ENCODE measurements at regions not wholly inside any gene's neighbourhood (a gene's known extent, or its start where the extent isn't known, plus 50 kb on each side); places are given as distances from the start of the nearest gene placed in this dataset.

- Histone ChIP-seq H3F3A (replicated peaks; ENCODE audit: insufficient read depth) (no peaks in the 10 kb centered on the region), H3K9ac (no peak overlapping the region), H3K27me3 (ENCODE audit: insufficient read depth) (no peaks in the 10 kb centered on the region), H4K20me1 (ENCODE audit: insufficient read depth) (no peaks in the 10 kb centered on the region), H2AFZ (ENCODE audit: low read depth) (no peak overlapping the region), H3K4me3 (ENCODE audit: low read depth in 2 of 2, low read length in 1 of 2) (no peak overlapping the region), H3K27ac (ENCODE audit: low read depth in 2 of 2, low read length in 1 of 2) (no peak overlapping the region), H3K4me2 (no peak overlapping the region), H3K4me1 (ENCODE audit: control insufficient read depth in 1 of 2, insufficient read depth in 2 of 2, low read depth in 1 of 2, low read length in 1 of 2) (no peaks in the 10 kb centered on the region), H3K36me3 (replicated peaks in 1 of 2; ENCODE audit: control insufficient read depth in 1 of 2, insufficient read depth in 2 of 2, low read length in 1 of 2) (no peaks in the 10 kb centered on the region), H3K9me3 (no peaks in the 10 kb centered on the region), H3K9me2 (no peaks in the 10 kb centered on the region), H3K79me2 (ENCODE audit: insufficient read depth) (no peaks in the 10 kb centered on the region)
- DNase-seq, result no peak
- TF ChIP-seq, protein P1, sequence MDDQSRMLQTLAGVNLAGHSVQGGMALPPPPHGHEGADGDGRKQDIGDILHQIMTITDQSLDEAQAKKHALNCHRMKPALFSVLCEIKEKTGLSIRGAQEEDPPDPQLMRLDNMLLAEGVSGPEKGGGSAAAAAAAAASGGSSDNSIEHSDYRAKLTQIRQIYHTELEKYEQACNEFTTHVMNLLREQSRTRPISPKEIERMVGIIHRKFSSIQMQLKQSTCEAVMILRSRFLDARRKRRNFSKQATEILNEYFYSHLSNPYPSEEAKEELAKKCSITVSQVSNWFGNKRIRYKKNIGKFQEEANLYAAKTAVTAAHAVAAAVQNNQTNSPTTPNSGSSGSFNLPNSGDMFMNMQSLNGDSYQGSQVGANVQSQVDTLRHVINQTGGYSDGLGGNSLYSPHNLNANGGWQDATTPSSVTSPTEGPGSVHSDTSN (IDR thresholded peaks at IDR 0.05), result no peak
- TF ChIP-seq ELF1 (IDR thresholded peaks at IDR 0.05) (no peak), MEF2A (IDR thresholded peaks at IDR 0.05; ENCODE audit: borderline replicate concordance, low read depth) (no peak), TEAD4 (IDR thresholded peaks at IDR 0.05; ENCODE audit: borderline replicate concordance, insufficient read depth) (no peak), TAF1 (IDR thresholded peaks at IDR 0.05; ENCODE audit: borderline replicate concordance, low read depth, low read length) (no peak), FOXM1 (IDR thresholded peaks at IDR 0.05; ENCODE audit: low read depth) (no peak), FOSL2 (IDR thresholded peaks at IDR 0.05; ENCODE audit: borderline replicate concordance, low read depth) (no peak), RAD21 (IDR thresholded peaks at IDR 0.05; ENCODE audit: low read length) (no peak)
- ChIA-PET POLR2A (no interaction called here), CTCF (no interaction called here)
Measured at GRCh38 chr4:57850141-57850540, 740.0 kb upstream of the IGFBP7 start.

DNA sequence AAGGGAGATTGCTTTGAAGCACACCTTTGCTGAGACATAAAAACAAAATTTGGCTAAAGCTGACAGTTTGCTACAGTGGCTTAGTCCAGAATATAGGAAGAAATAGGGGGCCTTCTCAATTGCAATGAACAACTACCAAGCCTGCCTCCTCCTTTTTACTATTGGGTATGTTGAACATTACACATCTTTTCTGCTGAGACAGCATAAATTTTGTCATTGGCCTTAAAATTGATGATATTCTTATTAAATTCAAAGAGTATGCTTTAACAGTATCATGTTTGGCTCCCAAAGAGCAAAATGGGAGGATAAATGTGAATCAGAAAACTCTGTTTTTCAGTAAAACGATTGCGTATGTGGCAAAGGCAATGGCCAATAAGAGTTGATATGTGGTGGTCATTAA lies 721.9 kb upstream of the IGFBP7 start:
- CTCF ChIA-PET, result interaction anchor here (0.5 kb wide), 1 partner anchor 830 kb away, joined by 3 read pairs; no protein-coding TSS in a partner anchor

More for the DNA sequence above, 721.9 kb upstream of the IGFBP7 start:
- TF ChIP-seq ELF1 (IDR thresholded peaks at IDR 0.05) (no peak), FOXJ3 (CRISPR knock-in tag; IDR thresholded peaks at IDR 0.05) (no peak), SIN3A (IDR thresholded peaks at IDR 0.05; ENCODE audit: borderline replicate concordance, low read depth, low read length) (no peak), TAF1 (IDR thresholded peaks at IDR 0.05; ENCODE audit: borderline replicate concordance, low read depth, low read length) (no peak), ZBTB33 (IDR thresholded peaks at IDR 0.05; ENCODE audit: borderline replicate concordance, low read depth) (no peak), CHD2 (IDR thresholded peaks at IDR 0.05; ENCODE audit: low read length, partially characterized antibody) (no peak), GABPA (IDR thresholded peaks at IDR 0.05; ENCODE audit: low read depth) (no peak)
- no peak overlapping the region for H2AFZ ChIP-seq (ENCODE audit: low read depth)
- no peaks in the 10 kb centered on the region for H3K27me3 ChIP-seq (ENCODE audit: insufficient read depth)
- no peaks in the 10 kb centered on the region for H3K4me1 ChIP-seq (ENCODE audit: control insufficient read depth in 1 of 2, insufficient read depth in 2 of 2, low read depth in 1 of 2, low read length in 1 of 2)
- H3K9me2 ChIP-seq, result no peaks in the 10 kb centered on the region
- no peak overlapping the region for H3K4me2 ChIP-seq
- no peak for DNase-seq
- H3K27ac ChIP-seq (ENCODE audit: low read depth in 2 of 2, low read length in 1 of 2), result no peak overlapping the region
- no peak overlapping the region for H3K9ac ChIP-seq
- POLR2A ChIA-PET, result no interaction called here
- no peaks in the 10 kb centered on the region for H3F3A ChIP-seq (replicated peaks; ENCODE audit: insufficient read depth)
- H4K20me1 ChIP-seq (ENCODE audit: insufficient read depth), result no peaks in the 10 kb centered on the region
- 72% methylated on average over 2 of the region's 2 CpGs for WGBS (ENCODE audit: low lambda C conversion rate)
- H3K79me2 ChIP-seq (ENCODE audit: insufficient read depth), result no peaks in the 10 kb centered on the region
- no peak overlapping the region for H3K4me3 ChIP-seq (ENCODE audit: low read depth in 2 of 2, low read length in 1 of 2)
- H3K36me3 ChIP-seq (replicated peaks in 1 of 2; ENCODE audit: control insufficient read depth in 1 of 2, insufficient read depth in 2 of 2, low read length in 1 of 2), result no peaks in the 10 kb centered on the region
- H3K9me3 ChIP-seq, result no peaks in the 10 kb centered on the region

All from SK-N-SH (cell line).